ENCODE measurements at regions not wholly inside any gene's neighbourhood (a gene's known extent, or its start where the extent isn't known, plus 50 kb on each side); places are given as distances from the start of the nearest gene placed in this dataset.

GRCh38 chr18:47558110-47558750 lies 306.8 kb upstream of the SKOR2 start:
- ATAC-seq: no peak
- TF ChIP-seq ARNTL (CRISPR knock-in tag; IDR thresholded peaks at IDR 0.05; ENCODE audit: borderline replicate concordance, low read depth): no peak
- TF ChIP-seq PPARA (CRISPR knock-in tag; IDR thresholded peaks at IDR 0.05; ENCODE audit: borderline replicate concordance): no peak
- no peak for TF ChIP-seq BACH2 (CRISPR knock-in tag; IDR thresholded peaks at IDR 0.05; ENCODE audit: borderline replicate concordance)
- no peak for TF ChIP-seq ZNF8 (CRISPR knock-in tag; IDR thresholded peaks at IDR 0.05)
- no peak for TF ChIP-seq CREB5 (CRISPR knock-in tag; IDR thresholded peaks at IDR 0.05; ENCODE audit: low read depth)
- no peak for TF ChIP-seq ISL1 (CRISPR knock-in tag; IDR thresholded peaks at IDR 0.05)
- no peak for TF ChIP-seq TCF4 (CRISPR knock-in tag; IDR thresholded peaks at IDR 0.05; ENCODE audit: borderline replicate concordance)
- TF ChIP-seq ZNF565 (CRISPR knock-in tag; conservative IDR thresholded peaks at IDR 0.05; ENCODE audit: low read depth): no peak
- TF ChIP-seq CSRNP3 (CRISPR knock-in tag; IDR thresholded peaks at IDR 0.05): no peak
- TF ChIP-seq OSR1 (CRISPR knock-in tag; IDR thresholded peaks at IDR 0.05): no peak
- no peak for TF ChIP-seq PATZ1 (CRISPR knock-in tag; IDR thresholded peaks at IDR 0.05; ENCODE audit: borderline replicate concordance)
- TF ChIP-seq ESRRG (CRISPR knock-in tag; IDR thresholded peaks at IDR 0.05): no peak
- no peak for TF ChIP-seq SNAI2 (CRISPR knock-in tag; IDR thresholded peaks at IDR 0.05)
- TF ChIP-seq ZFP3 (CRISPR knock-in tag; IDR thresholded peaks at IDR 0.05): no peak
- TF ChIP-seq ZFP30 (CRISPR knock-in tag; IDR thresholded peaks at IDR 0.05): no peak
- no peak for TF ChIP-seq GLIS3 (CRISPR knock-in tag; IDR thresholded peaks at IDR 0.05)
- no peak for TF ChIP-seq TSHZ2 (CRISPR knock-in tag; IDR thresholded peaks at IDR 0.05)
- TF ChIP-seq POU6F1 (CRISPR knock-in tag; IDR thresholded peaks at IDR 0.05; ENCODE audit: borderline replicate concordance, low read depth): no peak
- no peak for TF ChIP-seq ZC3H10 (CRISPR knock-in tag; IDR thresholded peaks at IDR 0.05)

GRCh38 chr18:47557160-47557559 lies 305.7 kb upstream of the SKOR2 start:
- no peak for TF ChIP-seq POU6F1 (CRISPR knock-in tag; IDR thresholded peaks at IDR 0.05; ENCODE audit: borderline replicate concordance, low read depth)
- TF ChIP-seq CSDC2 (CRISPR knock-in tag; IDR thresholded peaks at IDR 0.05): no peak
- no peak for TF ChIP-seq TOX (CRISPR knock-in tag; IDR thresholded peaks at IDR 0.05; ENCODE audit: borderline replicate concordance)
- no peak for TF ChIP-seq RARB (CRISPR knock-in tag; IDR thresholded peaks at IDR 0.05)
- no peak for TF ChIP-seq PATZ1 (CRISPR knock-in tag; IDR thresholded peaks at IDR 0.05; ENCODE audit: borderline replicate concordance)
- no peak for TF ChIP-seq OSR1 (CRISPR knock-in tag; IDR thresholded peaks at IDR 0.05)
- TF ChIP-seq ZC3H10 (CRISPR knock-in tag; IDR thresholded peaks at IDR 0.05): no peak
- no peak for TF ChIP-seq ARNTL (CRISPR knock-in tag; IDR thresholded peaks at IDR 0.05; ENCODE audit: borderline replicate concordance, low read depth)
- TF ChIP-seq ZFP30 (CRISPR knock-in tag; IDR thresholded peaks at IDR 0.05): no peak
- TF ChIP-seq ISL1 (CRISPR knock-in tag; IDR thresholded peaks at IDR 0.05): no peak
- no peak for ATAC-seq
